GM18519 (cell line): ENCODE measurements at regions not wholly inside any gene's neighbourhood (a gene's known extent, or its start where the extent isn't known, plus 50 kb on each side); places are given as distances from the start of the nearest gene placed in this dataset.

Experiments
- ATAC-seq: cut with Tn5 transposase; IDR thresholded peaks from one replicate; pipeline ENCODE4 v1.9.1; 2021; ENCODE audit warnings: mild to moderate bottlenecking, moderate library complexity; ENCODE audit not compliant: unreplicated experiment, low FRiP score

GRCh38 chr12:78672033-78672432 lies 192.5 kb upstream of the SYT1 start:
- ATAC-seq = no peak

GRCh38 chr12:78674311-78675090 lies 190.1 kb upstream of the SYT1 start:
- ATAC-seq = no peak

GRCh38 chr12:78680596-78680995 lies 184.0 kb upstream of the SYT1 start:
- ATAC-seq = no peak

GRCh38 chr12:78683031-78683430 lies 181.5 kb upstream of the SYT1 start:
- no peak for ATAC-seq

GRCh38 chr12:78683626-78684025 lies 180.9 kb upstream of the SYT1 start:
- no peak for ATAC-seq

- no peak for ATAC-seq
Measured at GRCh38 chr12:78684419-78684818, 180.2 kb upstream of the SYT1 start.

GRCh38 chr12:78695749-78696148 lies 168.8 kb upstream of the SYT1 start:
- no peak for ATAC-seq

- no peak for ATAC-seq
Measured at GRCh38 chr12:78696267-78696666, 168.3 kb upstream of the SYT1 start.

GRCh38 chr12:78697817-78698415 lies 166.7 kb upstream of the SYT1 start:
- ATAC-seq = no peak

GRCh38 chr12:78698747-78699146 lies 165.8 kb upstream of the SYT1 start:
- no peak for ATAC-seq

- no peak for ATAC-seq
Measured at GRCh38 chr12:78700565-78700964, 164.0 kb upstream of the SYT1 start.

GRCh38 chr12:78703820-78704525 lies 160.6 kb upstream of the SYT1 start:
- no peak for ATAC-seq

- no peak for ATAC-seq
Measured at GRCh38 chr12:78711954-78712353, 152.6 kb upstream of the SYT1 start.

- no peak for ATAC-seq
Measured at GRCh38 chr12:78712834-78713481, 151.6 kb upstream of the SYT1 start.

- ATAC-seq = no peak
Measured at GRCh38 chr12:78719721-78720120, 144.9 kb upstream of the SYT1 start.

GRCh38 chr12:78721906-78722305 lies 142.7 kb upstream of the SYT1 start:
- ATAC-seq = no peak

- ATAC-seq = no peak
Measured at GRCh38 chr12:78725033-78725432, 139.5 kb upstream of the SYT1 start.

- ATAC-seq = no peak
Measured at GRCh38 chr12:78725951-78726580, 138.5 kb upstream of the SYT1 start.

GRCh38 chr12:78726854-78727253 lies 137.7 kb upstream of the SYT1 start:
- no peak for ATAC-seq

GRCh38 chr12:78732481-78732880 lies 132.1 kb upstream of the SYT1 start:
- no peak for ATAC-seq

GRCh38 chr12:78739653-78740052 lies 124.9 kb upstream of the SYT1 start:
- ATAC-seq = no peak
